Heart right ventricle (tissue), 16 donors: ENCODE measurements at regions not wholly inside any gene's neighbourhood (a gene's known extent, or its start where the extent isn't known, plus 50 kb on each side); places are given as distances from the start of the nearest gene placed in this dataset.
"Not testable (repeated sequence)": the region's sequence is repeated elsewhere in the genome, so short reads cannot be mapped to it uniquely, and the experiment has no call there.

Experiments
- ATAC-seq, 8 donors: fragments of 200-7000 bp; cut with Tn5 transposase; one replicate each; pipeline ENCODE4 v1.9.1; 2020; ENCODE audit warnings: mild to moderate bottlenecking in 8 of 8, moderate library complexity in 8 of 8, moderate number of reproducible peaks in 1 of 8
- DNase-seq, 2 donors: peaks; one replicate each; pipeline ENCODE4 v3.0.0-alpha.2; 2020
- H3K27ac ChIP-seq, 10 donors: fragments of 200-600 bp; sonication (generic) in 2 of 10; one replicate each; pipeline versions ENCODE4 v1.5.0 to v1.8.0; 2020 to 2022; ENCODE audit warnings: mild to moderate bottlenecking in 3 of 10
- H3K27me3 ChIP-seq, 7 donors: fragments of 200-600 bp; one replicate each; pipeline ENCODE4 v1.8.0; 2021 to 2022; ENCODE audit warnings: mild to moderate bottlenecking in 2 of 7
- H3K36me3 ChIP-seq, 9 donors: fragments of 200-600 bp; sonication (generic) in 1 of 9; one replicate each; pipeline versions ENCODE4 v1.5.0 to v1.8.0; 2020 to 2022; ENCODE audit warnings: mild to moderate bottlenecking in 2 of 9
- H3K4me1 ChIP-seq, 9 donors: fragments of 200-600 bp; sonication (generic) in 1 of 9; one replicate each; pipeline versions ENCODE4 v1.5.0 to v1.8.0; 2020 to 2022; ENCODE audit warnings: mild to moderate bottlenecking in 4 of 9
- H3K4me3 ChIP-seq, 10 donors: fragments of 200-600 bp; sonication (generic) in 2 of 10; one replicate each; pipeline versions ENCODE4 v1.5.0 to v1.8.0; 2020 to 2022; ENCODE audit warnings: mild to moderate bottlenecking in 7 of 10, moderate library complexity in 2 of 10
- H3K9me3 ChIP-seq, 11 donors: fragments of 200-600 bp in 10 of 11; sonication (generic) in 2 of 11; one replicate each; pipeline versions ENCODE4 v1.5.0 to v1.8.0; 2013 to 2022; ENCODE audit warnings: mild to moderate bottlenecking in 2 of 11, control low read depth in 1 of 11, moderate library complexity in 1 of 11
- CTCF ChIP-seq, 9 donors: fragments of 200-600 bp; sonication (generic) in 2 of 9; IDR thresholded peaks; one replicate each; pipeline versions ENCODE4 v1.5.0 to v1.8.0; 2021 to 2022; ENCODE audit warnings: antibody characterized with exemption in 9 of 9, mild to moderate bottlenecking in 5 of 9, moderate library complexity in 1 of 9
- WGBS, 2 donors: extraction: QIAGEN DNeasy Blood & Tissue Kit; methylation state at CpG; one replicate each; pipeline ENCODE4 v1.1.7; 2013; ENCODE audit warnings: inconsistent platforms in 1 of 2; 5-methylcytosine and 5-hydroxymethylcytosine counted together
- intact Hi-C, 10 donors: fragments of 100-400 bp; cut with DNase I; formaldehyde crosslinking; loops; one replicate each; pipeline versions ENCODE4 v1.11.1 to v1.14.2; 2022
- donor health status: Arrhythmogenic right ventricular cardiomyopathy.
- donor health status: ischemic (EF 13 %, LVEDD 7.1; RV severe dilation, severe dysfunction).
- donor health status: healthy with polysubstance abuse.
- donor health status: DM: no; HTN: yes; CAD: no.
- donor health status: DM: no; HTN: no; CAD: no.
- donor health status: ischemic (EF 25% LVEDD 6.9; RV normal size, moderate dysfunction).
- donor health status: ischemic (EF 25% LVEDD 5.7; RV mildly dilated, moderate dysfunction).
- donor health status: healthy.
- donor health status: DM: yes; HTN: yes; CAD: no.
- donor health status: Ischemic cardiomyopathy.
- donor health status: ischemic (EF 35%, LVEDD 5.7; RV mildly dilated, moderate dysfunction).
- donor health status: nonischemic (EF 11% LVEDD 7.7; RV severe dilation, severe dysfunction).
- donor health status: DM: yes; HTN: yes; CAD: no.
- donor health status: PGD.
- donor health status: ischemic (EF 29% LVEDD 5.4; RV normal size, mild dysfunction).
- donor health status: nonischemic (EF 23%, LVEDD 6.1; RV moderate dilation, normal function).

- DNase-seq, ATAC-seq, H3K4me3 ChIP-seq, H3K9me3 ChIP-seq, H3K36me3 ChIP-seq, H3K4me1 ChIP-seq, H3K27me3 ChIP-seq, intact Hi-C loops, H3K27ac ChIP-seq: not testable (repeated sequence)
- no CpG with 5 or more reads among the region's 1 CpG for WGBS, 2 donors
Observed at GRCh38 chr7:65132256-65132655, 125.8 kb upstream of the ERV3-1 start.

- DNase-seq, H3K4me1 ChIP-seq, H3K4me3 ChIP-seq, H3K27me3 ChIP-seq, ATAC-seq, H3K27ac ChIP-seq, H3K9me3 ChIP-seq, H3K36me3 ChIP-seq, intact Hi-C loops: not testable (repeated sequence)
- WGBS, 2 donors: no CpG with 5 or more reads among the region's 5 CpGs
Observed at GRCh38 chr7:65127364-65127763, 120.9 kb upstream of the ERV3-1 start.

GRCh38 chr7:65124600-65124999, 118.1 kb upstream of the ERV3-1 start:
- DNase-seq, H3K9me3 ChIP-seq, H3K4me3 ChIP-seq, H3K36me3 ChIP-seq, ATAC-seq, H3K27ac ChIP-seq, intact Hi-C loops, H3K4me1 ChIP-seq, H3K27me3 ChIP-seq: not testable (repeated sequence)
- no CpG with 5 or more reads among the region's 1 CpG for WGBS, 2 donors

GRCh38 chr7:65105650-65106203, 99.2 kb upstream of the ERV3-1 start:
- ATAC-seq, H3K27me3 ChIP-seq, H3K36me3 ChIP-seq, DNase-seq, H3K27ac ChIP-seq, intact Hi-C loops, H3K4me1 ChIP-seq, H3K9me3 ChIP-seq, H3K4me3 ChIP-seq: not testable (repeated sequence)
- WGBS, 2 donors: 58 to 76% methylated on average over 1 of the region's 1 CpG

GRCh38 chr7:65100499-65100898, 94.0 kb upstream of the ERV3-1 start:
- intact Hi-C loops, H3K27ac ChIP-seq, H3K9me3 ChIP-seq, H3K4me3 ChIP-seq, ATAC-seq, H3K36me3 ChIP-seq, H3K27me3 ChIP-seq, DNase-seq, H3K4me1 ChIP-seq: not testable (repeated sequence)
- 95 to 97% methylated on average over 4 of the region's 4 CpGs for WGBS, 2 donors

- peak overlapping the region; percentile 64 to 93 (median 85) for H3K27ac ChIP-seq
- H3K4me1 ChIP-seq, H3K9me3 ChIP-seq, DNase-seq, H3K27me3 ChIP-seq, ATAC-seq, intact Hi-C loops, H3K36me3 ChIP-seq: not testable (repeated sequence)
- H3K4me3 ChIP-seq: peak overlapping the region in 9 of 10 donors; percentile 74 to 94 (median 81)
- WGBS, 2 donors: 97 to 98% methylated on average over 18 of the region's 19 CpGs
Observed at GRCh38 chr7:65081669-65082055, 75.2 kb upstream of the ERV3-1 start.

- ATAC-seq (peak; percentile 99 to 100 (median 100)), DNase-seq (peak; percentile 96)
- 4 to 7% methylated on average over 45 to 52 of the region's 53 CpGs for WGBS, 2 donors
- H3K4me1 ChIP-seq, H3K27me3 ChIP-seq, H3K36me3 ChIP-seq, H3K9me3 ChIP-seq, intact Hi-C loops: not testable (repeated sequence)
- Histone ChIP-seq H3K27ac (peak overlapping the region; percentile 64 to 93 (median 85)), H3K4me3 (peak overlapping the region; percentile 72 to 94 (median 80))
- peak in 2 of 9 donors; percentile 8 to 27 for TF ChIP-seq CTCF (IDR thresholded peaks at IDR 0.05)
Observed at GRCh38 chr7:65080799-65081668, 74.5 kb upstream of the ERV3-1 start.

GRCh38 chr7:65074959-65075358, 68.5 kb upstream of the ERV3-1 start:
- H3K4me3 ChIP-seq, H3K4me1 ChIP-seq, H3K9me3 ChIP-seq, H3K27ac ChIP-seq, intact Hi-C loops, H3K27me3 ChIP-seq, DNase-seq: not testable (repeated sequence)
- WGBS, 2 donors: 89 to 96% methylated on average over 18 to 23 of the region's 33 CpGs
- peak in 3 of 8 donors; percentile 7 to 59 (median 44) for ATAC-seq
- peaks cover 0 to 23% (median 0%) of the 10 kb centered on the region in 9 donors for H3K36me3 ChIP-seq

GRCh38 chr7:65073160-65073559, 66.7 kb upstream of the ERV3-1 start:
- intact Hi-C loops, DNase-seq, H3K9me3 ChIP-seq, H3K4me1 ChIP-seq, H3K27me3 ChIP-seq, H3K4me3 ChIP-seq, H3K27ac ChIP-seq: not testable (repeated sequence)
- H3K36me3 ChIP-seq: peaks cover 0 to 40% (median 0%) of the 10 kb centered on the region in 9 donors
- 43 to 57% methylated on average over 3 of the region's 3 CpGs for WGBS, 2 donors
- ATAC-seq: peak in 1 of 8 donors; percentile 29

GRCh38 chr7:65071854-65072431, 65.5 kb upstream of the ERV3-1 start:
- H3K9me3 ChIP-seq: not testable (repeated sequence)

More at GRCh38 chr7:65071854-65072431, 65.5 kb upstream of the ERV3-1 start:
- DNase-seq, H3K27ac ChIP-seq, H3K27me3 ChIP-seq, ATAC-seq, intact Hi-C loops, H3K4me3 ChIP-seq, H3K4me1 ChIP-seq: not testable (repeated sequence)
- WGBS, 2 donors: 97 to 98% methylated on average over 7 of the region's 7 CpGs
- peaks cover 0 to 47% (median 2%) of the 10 kb centered on the region in 9 donors for H3K36me3 ChIP-seq
